Activated CD4-positive, CD25-positive, alpha-beta regulatory T cell treated with anti-CD3 and anti-CD28 coated beads, Interleukin-2, amount 50 U/mL, for 72 hours (primary cell): ENCODE measurements at regions not wholly inside any gene's neighbourhood (a gene's known extent, or its start where the extent isn't known, plus 50 kb on each side); places are given as distances from the start of the nearest gene placed in this dataset.
"Not testable (repeated sequence)": the region's sequence is repeated elsewhere in the genome, so short reads cannot be mapped to it uniquely, and the experiment has no call there.

Source experiments
- DNase-seq: peaks from one replicate; pipeline ENCODE4 v3.0.0; 2021

DNA sequence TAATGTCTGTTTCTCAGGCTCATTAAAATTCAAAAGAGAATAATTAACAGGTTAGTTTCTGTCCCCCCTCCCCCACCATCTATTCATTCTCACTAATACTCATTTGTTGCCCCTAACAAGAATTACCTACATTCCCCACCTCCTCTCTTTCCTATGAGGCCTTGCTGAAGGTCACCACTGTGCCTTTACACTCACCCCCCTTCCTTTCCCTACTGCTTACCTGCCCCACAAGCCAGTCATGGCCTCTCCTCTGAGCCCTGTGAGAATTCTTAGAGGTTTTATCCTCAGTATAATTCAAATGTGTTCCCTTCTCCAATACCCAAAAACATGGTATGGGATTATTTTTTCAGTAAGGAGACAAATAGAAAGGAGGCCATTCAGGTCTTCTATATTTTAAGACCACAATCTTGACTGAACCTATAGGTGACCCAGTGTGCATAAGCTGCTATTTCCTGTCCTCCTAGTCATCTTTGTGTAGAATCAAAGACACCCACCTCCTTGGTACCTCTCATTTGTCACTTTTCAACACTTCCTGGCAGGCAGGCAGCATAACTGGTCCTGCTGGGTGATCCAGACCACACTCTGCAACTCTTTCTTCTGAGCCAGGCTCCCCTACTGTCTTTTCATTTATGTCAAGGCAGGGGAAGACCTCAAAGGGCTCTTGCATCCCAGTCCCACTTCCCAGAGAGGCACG is 55.8 kb upstream of the PLGLB2 start:
- not testable (repeated sequence) for DNase-seq

DNA sequence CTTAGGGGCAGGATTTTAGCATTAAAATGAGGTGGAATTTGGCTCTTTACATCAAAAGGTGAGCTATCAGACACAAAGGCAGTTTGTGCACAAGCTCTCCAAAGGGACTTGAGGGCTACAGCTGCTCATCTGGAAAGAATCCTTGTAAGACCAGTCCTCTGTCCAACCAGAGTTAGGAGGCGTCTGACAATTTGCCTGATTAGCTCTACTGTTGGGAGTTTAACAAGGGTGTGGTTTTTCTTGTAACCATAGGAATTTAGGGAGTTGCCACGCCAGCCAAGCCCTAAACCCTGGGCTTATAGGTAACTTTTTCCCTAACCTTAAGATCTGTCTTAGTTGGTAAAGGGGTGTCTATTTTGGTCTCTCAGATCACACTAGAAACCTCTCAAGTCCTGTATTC is 55.0 kb upstream of the PLGLB2 start:
- DNase-seq, result not testable (repeated sequence)

DNA sequence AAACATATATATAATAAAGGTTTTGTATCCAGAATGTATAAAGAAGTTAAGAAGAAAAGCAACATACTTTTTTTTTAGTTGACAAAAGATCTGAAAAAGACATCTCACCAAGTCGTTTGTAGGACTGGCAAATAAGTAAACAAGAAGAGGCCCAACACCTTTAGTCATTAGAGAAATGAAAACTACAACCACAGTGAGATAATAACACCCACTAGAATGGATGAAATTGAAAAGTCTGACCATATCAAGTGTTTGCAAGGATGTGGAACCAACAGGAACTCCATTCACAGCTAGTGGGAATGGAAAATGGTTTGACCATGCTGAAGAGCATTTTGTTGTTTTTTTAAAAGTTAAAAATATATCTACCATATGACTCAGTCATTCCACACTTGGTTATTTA is 54.0 kb upstream of the PLGLB2 start:
- not testable (repeated sequence) for DNase-seq

DNA sequence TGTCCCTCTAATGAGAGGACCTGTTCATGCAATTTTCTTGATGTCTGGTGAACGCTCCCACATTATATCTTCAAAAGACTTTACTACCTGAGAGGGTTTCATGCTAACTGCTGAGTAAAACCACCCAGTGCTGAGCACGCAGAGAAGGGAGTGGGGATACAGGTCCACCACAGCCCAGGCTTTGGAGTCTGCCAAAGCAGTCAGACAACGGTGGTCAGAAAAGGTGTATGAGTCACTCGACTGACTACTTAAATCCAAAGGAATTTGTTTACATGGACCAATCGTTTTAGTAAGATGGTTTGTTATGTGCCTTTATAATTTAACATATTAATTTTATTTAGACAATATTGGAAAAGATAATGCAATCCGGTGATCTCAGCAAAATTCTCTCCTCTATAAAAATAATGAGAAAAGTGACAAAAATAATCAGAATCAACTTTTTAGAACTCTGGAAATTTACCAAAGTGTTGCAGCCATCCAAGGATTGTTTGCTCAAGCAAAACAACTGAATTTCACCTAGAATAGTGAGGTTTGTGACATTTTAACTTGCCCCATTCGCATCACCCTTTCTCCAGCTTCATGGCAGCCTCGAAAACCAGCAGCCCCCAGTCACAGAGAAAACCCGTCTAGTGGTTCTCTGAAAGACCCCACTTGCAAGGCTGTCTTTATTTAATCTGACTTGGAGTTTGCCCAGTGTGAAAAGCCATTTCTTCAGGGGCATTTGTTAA is 52.1 kb upstream of the PLGLB2 start:
- DNase-seq, result not testable (repeated sequence)
